Colon (tissue), 2 donors: ENCODE measurements at regions not wholly inside any gene's neighbourhood (a gene's known extent, or its start where the extent isn't known, plus 50 kb on each side); places are given as distances from the start of the nearest gene placed in this dataset.

Source experiments
- FAIRE-seq: peaks from 2 replicates; lab custom pipeline; 2012; peaks lifted over from hg19 to GRCh38; lab: Jason Lieb, UNC
- donor health status: control.
- donor health status: control.

DNA sequence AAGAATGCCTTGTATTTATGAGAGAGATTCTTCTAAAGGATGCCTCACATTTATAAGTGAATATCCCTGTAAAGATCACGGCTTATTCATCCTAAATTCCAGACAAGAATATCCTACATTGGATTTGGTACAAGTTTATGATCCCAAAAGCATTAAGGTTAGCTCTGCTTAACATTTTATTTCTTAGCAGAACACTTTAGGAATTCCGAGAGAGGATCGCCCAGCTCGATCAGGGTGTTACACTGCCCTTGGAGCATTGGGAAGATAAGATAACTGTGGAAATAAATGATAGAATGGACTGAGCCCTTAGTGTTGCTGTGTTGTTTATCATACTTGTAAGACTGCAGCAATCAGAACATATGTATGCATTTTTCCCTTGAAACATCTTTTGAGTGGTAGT is 223.0 kb upstream of the CDIN1 start:
- FAIRE-seq: no peak

DNA sequence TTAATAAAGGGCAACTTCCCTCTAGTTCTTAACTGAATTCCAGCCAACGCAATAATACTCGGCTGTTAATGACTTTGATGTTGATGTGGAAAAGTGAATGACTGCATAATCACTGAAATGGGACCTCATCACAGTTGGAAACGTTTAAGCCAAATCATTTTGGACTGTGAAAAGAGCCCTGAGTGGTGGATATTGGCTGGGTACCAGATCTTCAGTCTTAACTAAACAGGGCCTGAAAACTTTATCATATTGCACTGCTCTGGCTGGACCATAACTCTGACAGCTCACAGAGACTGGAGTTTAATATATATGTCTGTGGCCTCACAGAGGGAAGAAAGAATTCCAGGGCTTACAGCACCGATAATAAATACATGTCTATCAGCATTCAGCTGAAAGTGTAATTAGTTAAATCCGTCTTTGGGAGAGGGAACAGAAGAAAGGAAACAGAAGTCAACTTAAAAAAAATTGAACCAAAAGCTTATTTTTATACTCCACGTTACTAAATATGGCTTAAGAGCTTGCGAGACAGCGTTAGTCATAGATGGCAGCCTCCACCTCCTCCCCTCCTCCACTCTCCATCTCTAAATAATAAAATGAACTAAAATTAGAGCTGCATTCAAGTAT is 222.3 kb upstream of the CDIN1 start:
- no peak for FAIRE-seq

DNA sequence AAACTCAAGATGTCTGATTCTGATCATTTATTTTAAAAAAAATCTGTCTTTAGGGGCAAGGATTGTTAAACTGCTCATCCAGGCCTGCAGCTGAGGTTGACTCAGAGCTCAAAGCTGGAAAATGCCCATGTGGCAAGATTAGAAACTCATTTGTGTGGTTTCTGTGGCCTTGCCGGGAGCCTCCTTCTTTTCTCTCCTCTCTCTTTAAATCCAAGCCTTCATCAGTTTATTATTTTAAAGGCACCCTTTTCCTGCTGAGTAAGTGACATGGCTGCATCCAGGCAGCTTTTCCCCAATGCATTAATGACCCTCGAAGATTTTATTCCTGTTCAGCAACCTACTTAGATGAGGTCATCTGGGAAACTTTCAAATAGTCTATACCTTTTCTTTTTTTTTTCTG is 221.3 kb upstream of the CDIN1 start:
- FAIRE-seq: no peak

DNA sequence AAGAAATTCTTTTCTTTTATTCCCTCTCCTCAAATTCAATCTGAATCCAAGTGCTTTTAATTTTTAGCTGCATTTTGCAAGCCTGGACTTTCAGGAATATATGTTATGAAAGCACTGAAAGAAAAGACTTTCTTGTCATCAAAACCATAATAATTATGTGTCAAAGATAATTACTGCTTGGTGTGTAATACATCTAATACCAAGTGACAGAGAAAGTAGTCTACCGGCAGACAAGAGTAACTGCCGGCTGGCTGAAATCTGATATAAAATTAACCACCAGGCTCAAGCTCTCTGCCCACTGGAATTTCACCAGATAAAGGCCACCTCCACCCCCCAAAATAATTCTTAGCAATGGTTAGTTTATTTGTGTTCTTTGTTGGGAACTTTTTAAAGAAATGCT is 220.9 kb upstream of the CDIN1 start:
- no peak for FAIRE-seq

DNA sequence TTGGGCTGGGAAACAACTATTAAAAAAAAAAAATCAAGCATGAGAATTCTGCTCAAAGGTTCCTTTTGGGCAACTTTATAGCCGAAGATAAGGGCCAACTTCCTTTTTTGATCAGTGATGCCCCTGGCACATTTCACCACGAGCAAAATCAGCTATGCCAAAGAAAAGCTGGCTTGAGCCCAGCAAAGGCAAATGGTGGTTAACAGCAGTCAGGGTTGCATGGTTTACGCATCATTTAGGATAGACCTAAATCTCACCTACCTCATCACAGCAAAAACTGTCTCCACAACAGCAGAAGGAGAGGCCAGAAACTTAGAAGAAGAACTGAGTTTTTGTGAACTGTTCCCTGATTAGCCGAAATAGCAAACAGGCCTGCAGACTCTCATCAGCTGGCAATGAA is 220.1 kb upstream of the CDIN1 start:
- no peak for FAIRE-seq

DNA sequence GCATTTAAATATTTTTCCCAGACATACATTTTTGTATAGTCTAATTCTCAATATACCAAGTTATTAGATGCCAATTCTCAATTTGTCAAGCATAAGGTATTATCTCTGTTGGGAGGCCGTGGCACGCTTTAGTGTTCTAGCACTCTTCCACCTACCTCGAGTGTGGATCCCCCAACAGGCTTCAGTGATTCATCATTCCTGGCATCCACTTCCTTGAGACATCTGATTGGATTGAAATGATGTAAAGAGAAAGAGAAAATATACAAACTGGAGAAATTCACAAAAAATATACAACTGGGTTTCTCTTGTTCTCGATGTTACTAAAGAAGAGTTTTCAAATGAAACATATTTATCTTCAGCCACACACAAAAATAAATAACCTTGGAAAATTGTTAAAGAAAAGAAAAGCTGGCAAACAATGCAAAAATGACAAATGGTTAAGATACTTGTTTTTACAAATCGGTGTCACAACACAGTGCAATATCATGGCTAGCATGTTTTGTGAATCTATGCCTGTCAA is 218.0 kb upstream of the CDIN1 start:
- no peak for FAIRE-seq

DNA sequence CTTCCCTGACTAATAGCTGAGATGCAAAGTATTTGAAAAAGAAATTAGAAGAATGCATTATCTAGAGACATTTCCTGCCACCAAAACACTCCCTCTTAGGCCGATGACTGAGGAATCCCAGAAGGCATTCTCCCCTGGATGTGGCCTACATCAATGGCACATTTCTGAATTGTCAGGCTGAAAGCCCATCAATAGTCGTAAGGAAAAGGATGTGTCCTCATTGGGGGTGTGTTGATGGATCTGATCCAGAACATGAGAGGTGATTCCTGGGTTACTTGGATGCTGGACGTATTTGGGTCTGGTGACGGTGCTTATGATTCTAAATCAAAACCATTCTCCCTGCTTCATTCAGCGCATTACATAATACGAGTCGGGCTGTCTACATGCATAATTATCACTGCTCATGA is 216.9 kb upstream of the CDIN1 start:
- no peak for FAIRE-seq

DNA sequence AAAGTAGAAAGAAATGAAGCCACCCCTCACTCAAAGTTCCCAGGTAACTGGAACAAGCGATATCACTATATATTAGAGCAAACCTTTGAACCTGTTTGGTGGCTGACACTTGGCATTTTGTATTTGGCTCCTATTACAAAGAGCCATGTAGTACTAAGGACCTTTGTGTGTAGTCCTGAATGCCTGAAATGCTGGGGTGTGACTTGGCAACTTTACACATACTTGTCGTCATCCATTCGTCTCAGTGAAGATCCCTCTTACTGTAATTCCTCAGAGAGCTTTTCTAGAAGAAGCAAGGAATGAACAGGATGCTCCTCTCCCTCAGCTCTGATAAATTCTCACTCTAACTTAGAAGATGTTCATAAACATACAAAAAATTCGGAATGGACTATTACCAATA is 216.1 kb upstream of the CDIN1 start:
- FAIRE-seq: no peak

DNA sequence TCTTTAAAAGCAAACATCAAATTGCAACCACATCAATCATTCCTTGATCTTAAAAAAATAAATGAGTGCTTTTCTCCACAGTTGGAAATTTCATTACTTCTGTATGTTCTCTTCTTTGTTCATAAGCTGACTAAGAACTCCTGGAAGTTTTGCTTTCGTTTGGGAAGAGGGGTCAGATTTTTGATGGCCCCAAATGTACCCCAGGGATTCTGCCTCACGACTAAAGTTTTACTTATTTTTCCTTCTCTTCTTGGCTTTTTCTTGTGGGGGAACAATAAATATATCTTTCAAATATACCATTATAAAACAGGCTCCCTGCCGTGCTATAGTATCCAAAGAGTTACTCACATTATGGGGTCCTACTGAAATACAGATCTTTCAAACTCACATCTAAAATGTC is 215.0 kb upstream of the CDIN1 start:
- FAIRE-seq: no peak

DNA sequence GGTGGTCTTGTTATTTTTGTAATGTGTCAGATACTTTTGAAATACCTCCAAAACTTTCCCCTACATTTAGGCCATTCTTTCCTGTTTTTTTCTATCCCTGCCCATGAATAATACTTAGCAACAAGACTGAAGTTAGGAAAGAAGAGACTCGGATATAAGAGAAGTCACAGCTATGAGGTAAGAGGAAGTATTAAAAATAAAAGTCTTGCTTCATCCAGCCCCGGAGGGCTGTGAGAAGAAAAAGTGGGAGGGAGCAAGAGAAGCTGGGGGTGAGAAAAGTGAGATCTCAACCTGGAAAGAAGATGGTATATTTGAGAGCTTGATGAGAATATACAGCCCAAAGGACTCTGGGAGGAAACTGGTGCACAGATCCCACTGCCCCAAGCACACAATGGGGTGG is 213.5 kb upstream of the CDIN1 start:
- FAIRE-seq: no peak

DNA sequence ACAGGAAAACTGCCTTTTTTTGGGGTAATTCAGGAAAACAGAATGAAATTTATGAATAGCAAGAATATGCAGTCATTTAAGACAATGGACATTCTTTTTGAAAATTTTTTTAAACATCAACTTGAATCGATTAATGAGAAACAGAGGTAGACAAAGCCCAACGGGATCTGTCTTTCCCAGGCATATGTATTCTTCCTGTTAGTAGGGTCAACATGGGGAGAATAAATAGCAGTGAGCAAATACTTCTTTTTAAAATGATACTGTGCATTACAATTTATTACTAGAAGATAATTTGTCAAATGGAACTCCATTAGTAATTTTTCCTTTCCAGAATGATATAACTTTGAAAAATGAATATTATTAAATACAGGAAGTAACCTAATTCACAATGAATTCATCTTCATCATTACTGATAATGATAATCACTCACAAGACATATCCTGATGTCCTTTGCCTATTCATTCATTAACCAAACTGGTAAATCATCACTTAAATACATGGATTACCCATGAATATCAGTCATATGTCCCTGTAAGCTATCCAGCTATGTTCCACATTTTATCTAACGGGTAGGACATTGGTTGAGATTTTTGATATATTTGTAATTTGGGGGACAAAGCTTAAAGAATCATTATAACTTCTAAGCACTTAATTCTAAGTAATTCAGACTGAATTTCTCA is 209.2 kb upstream of the CDIN1 start:
- FAIRE-seq: no peak

DNA sequence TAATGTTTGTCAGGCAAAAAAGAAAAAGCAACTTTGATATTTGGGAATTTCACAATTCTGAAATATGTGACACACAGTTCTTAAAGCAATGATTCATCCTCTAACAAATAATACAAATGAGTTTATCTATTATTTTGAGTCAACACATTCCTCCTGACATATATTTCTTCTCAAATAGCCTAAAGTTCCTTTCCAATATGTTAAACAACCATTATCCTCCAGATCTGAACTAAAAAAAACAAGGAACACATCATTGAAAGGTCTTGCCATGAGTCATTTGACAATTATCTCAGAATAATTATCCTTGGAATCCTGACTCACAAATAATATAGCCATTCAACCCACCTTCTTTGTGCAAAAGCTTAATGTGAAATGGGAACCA is 208.7 kb upstream of the CDIN1 start:
- no peak for FAIRE-seq

DNA sequence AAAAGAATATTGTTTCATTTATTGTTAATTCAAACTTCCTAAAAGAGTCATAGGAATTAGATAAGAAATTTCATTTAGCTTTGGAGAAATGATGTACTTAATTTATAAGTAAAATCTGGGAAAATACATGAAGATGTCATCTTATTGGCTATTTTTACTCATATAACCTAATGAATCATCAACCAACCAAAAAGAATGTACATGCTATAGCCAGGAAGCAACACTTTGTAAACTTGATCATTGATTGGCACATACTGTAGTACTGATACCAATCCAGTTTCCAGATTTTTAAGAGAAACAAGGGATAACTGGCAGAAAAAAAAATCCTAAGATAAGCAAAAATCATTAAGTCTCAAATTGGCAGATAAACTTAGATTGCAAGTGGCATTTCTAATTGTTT is 207.9 kb upstream of the CDIN1 start:
- FAIRE-seq: no peak

DNA sequence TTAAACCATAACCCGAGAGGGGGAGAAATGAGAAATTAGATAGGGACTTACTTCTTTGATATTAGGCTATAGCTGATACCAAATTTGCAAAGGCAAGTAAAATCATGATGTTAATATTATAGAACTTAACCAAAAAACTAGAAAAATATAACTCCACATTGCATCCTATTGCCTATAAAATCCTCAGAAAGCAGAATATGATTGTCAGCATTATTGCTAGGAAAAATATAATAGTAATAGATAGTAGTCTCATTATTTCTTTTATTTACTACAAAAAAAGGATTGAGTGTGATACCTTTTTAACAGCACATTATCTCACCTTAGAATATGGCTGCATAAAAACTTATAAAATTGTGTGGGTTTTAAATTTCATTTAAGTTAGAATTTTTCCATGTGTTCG is 206.5 kb upstream of the CDIN1 start:
- FAIRE-seq: no peak

DNA sequence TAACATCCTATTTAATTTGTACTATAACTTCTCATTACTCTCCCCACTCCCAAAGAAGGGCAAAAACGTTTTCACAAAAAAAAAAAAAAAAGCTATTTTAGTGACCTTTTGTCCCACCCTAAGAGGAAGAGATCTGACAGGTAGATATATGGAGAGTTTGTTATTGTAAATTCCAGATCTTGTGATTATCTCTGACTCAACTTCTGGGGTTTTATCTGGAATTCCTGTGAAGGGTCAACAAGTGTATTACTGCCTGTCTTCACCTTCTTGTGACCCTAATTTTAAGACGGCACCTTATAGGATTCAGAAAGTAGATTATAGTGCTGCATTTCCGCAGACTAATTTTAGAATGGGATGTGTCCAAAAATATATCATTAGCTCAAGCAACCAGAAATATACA is 205.9 kb upstream of the CDIN1 start:
- no peak for FAIRE-seq

DNA sequence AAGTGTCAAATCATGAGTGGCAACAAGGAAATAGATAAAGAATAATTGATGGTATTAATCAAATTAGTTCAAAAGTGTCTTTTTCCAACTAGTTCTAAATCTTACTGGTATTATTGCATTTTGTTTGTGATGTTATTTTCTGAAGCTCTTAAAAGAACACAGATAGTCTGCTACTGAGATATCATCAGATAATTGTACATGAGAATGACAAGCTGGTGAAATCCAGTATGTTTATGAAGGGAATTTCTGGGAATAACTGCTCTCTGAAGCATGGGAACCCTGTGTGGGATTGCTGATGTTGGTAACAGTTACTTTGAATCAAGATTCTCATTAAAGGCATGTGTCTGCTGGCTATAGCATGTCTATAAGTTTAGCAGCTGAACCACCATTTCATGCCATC is 190.3 kb upstream of the CDIN1 start:
- FAIRE-seq: no peak

DNA sequence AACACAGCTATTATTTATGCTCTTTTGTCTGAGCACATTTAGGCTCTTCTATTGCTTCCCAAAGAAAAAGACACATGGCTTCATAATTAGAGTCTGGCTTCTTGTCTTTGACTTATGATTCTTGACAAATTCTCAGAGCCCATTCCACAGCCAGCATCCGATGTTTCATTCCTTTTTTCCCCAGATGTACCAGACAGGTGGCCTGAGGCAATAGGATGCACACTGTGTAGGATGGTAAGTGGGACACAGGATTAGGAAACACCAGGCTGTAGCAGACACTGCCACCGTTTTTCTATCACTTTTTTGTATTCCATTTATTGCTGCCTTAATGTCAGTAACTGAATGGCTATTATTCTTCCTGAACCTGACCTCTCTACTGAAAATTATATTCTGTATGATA is 188.9 kb upstream of the CDIN1 start:
- FAIRE-seq: no peak

DNA sequence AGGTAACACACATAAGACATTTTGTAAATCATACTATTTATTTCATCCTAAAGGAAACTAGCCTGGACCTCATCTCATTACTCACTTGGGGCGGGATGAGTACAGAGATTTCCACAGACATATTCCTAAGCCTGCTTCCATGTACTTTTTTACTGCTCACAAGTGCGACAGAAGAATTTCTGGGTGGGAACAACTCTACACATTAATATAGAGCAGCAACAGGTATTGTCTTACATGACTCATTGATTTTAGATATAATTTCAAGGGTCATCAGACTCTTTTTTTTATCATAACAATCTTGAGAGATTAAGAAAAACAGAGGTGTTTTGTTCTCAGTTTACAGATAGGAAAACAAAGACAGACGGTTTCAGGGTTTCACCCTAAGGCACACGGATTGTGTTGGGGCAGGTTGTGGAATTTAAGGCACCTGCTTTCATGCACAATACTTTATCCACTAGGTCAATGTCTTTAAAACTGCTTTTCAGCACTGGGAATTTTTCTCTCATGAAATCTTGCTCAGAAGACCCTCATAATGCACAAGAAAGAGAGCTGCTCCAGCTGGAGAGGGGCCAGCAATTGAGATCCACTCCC is 186.7 kb upstream of the CDIN1 start:
- FAIRE-seq: no peak

DNA sequence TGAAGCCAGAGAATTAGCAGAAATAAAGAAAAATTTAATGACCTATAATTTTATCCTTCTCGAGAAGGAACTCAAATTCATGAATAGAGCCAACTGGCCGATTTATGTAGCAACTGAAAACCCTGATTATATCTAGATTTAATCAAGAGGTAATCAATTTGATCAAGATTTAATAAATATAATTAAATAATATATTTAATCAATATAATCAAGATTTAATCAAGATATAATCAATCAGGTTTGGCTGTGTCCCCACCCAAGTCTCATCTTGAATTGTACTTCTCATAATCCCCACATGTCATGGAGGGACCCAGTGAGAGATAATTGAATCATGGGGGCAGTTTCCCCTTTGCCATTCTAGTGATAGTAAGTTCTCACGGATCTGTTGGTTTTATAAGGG is 181.2 kb upstream of the CDIN1 start:
- FAIRE-seq: no peak

DNA sequence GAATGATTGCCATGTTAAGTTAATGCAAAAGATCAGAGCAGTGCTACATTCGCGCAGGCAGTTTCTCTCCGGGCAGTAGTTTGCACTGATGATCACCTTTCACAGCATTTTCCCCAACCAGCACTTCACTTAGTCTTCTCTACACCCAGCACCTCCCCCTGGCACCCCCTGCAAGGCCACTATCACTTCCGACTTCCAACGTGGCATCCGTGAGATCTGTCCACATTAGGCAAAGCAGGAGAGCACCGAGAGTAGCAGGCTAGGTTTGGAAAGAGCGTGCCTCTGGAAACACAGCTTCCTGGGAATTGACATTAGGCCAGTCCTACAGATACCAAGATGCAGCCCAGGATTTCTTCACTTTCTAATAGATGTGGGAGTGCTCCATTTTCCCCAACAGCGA is 180.2 kb upstream of the CDIN1 start:
- FAIRE-seq: no peak

DNA sequence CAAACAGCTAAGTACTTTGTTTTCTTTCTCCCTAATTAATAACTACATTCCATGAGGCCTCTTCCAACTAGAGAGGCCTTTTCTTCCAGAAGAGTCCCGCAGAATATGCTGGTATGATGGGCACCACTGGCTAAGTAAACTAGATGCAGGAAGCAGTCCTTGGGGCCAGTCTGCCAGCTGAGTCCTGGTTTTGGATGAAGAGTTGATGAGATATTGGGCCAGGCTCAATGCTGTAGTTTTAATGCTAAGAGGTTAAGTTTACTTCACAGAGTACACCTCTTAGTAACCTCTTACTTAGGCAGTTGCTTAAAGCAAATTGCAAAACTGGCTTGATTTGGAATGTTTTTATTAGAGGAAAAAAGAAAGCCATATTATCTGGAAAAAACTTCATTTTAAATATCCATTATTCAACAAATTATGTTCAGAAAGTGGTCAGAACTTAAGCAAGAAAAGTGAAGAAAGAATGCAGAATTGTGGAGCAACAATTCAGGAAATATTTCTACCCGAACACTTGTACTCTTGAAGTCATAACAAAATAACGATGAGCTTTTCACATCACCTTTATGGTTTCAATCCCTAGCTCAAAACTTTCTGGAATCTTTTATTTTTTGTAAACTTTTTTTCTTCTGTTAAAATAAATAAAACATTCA is 178.4 kb upstream of the CDIN1 start:
- no peak for FAIRE-seq

DNA sequence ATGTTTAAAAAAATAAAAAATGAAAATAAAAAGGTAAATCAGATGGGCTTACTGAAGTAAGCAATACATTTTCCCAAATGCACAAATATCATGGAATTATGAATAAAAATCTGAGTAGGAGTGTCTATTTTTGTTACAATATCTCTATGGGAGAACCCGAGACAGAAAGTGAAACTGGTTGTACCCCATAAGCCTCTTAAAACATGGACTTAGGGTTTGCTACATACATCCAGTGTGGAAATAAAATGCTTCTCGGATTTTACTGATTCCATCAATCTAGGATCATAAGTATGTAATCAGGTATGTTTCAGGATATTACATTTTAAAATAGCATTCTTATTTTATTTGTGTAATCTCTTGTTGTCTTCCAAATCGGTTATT is 177.8 kb upstream of the CDIN1 start:
- no peak for FAIRE-seq

DNA sequence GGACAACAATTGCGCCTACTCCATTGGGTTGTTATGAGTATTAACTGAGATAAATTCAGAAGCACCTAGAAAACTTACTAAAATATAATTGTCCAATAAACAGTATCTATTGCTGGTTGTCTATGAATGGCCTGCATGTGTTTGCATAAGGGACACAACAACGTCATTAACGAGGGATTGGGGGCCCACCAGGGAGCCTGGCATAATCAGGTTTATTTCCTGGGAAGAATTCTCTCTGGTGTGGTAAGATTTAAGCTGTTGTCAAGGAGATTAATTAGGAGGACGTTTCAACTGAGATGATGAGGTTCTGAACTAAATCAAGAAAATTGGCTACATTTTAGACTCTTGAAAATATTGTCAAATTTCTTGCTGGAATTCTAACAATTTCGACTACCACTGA is 176.1 kb upstream of the CDIN1 start:
- no peak for FAIRE-seq
